ENCODE measurements at regions not wholly inside any gene's neighbourhood (a gene's known extent, or its start where the extent isn't known, plus 50 kb on each side); places are given as distances from the start of the nearest gene placed in this dataset.

DNA sequence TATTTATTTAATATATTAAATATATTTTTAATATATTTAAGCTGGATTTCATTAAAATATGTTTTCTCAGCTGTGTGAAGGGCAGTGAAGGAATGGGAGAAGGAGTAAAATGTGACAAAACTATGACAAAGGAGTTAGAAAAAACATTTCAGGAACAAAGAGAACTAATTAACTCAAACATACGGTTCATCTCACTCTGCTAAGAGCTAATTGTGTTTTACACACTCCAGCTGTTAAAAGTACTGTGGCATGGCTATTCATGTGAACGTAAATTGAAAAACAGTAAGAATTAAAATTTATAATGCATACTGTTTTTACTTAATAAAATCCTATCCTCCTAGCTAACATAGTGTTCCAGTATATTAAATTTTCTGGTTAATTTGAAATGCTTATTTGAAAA is 262.5 kb upstream of the GNAI1 start:
- no peak for DNase-seq

DNA sequence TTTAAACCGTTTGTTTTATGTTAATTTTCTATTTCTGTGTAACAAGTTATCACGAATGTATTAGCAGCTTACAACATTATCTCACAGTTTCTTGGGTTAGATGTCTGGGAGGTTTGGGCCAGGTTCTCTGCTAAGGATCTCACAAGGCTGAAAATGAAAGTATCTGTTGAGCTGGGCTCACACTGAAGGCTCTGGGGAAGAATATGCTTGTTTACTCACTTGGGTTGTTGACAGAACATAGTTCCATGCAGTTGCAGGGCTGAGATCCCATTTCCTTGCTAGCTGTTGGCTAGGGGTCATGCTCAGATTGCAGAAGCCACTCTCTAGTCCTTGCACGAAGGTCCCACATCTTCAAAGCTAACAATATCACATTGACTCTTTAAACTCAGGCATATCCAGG is 266.6 kb upstream of the GNAI1 start:
- no peak for DNase-seq

DNA sequence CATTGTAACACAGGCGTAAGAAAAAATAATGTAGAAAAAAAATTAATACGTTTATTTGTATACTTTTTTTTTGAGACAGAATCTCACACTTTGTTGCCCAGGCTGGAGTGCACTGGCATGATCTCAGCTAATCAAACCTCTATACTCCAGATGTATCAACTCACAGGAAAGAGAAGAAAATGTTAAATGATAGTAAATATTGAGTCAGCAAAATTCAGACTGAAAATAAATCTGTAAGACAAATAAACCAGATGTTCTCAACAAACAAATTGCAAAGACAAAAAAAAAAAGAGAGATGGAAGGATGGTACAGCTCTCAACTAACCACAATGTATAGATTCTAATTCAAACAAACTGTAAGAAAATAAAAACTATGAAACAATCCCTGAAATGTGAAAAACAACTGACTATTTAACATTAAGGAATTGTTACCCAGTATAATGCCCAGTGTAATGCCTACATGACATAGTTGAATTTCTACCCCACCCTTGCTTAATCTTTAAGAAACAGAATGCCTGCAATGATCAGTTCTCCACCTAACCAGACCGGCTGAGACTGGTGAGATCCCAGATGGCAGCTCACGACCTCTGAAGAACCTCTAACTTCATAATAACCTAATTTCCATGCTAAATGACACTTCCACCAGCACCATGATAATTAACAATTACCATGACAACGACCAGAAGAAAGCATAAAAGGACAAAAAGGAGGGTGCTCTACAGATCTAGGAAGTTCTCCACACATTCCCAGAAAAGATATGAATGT is 272.0 kb upstream of the GNAI1 start:
- DNase-seq, result no peak

DNA sequence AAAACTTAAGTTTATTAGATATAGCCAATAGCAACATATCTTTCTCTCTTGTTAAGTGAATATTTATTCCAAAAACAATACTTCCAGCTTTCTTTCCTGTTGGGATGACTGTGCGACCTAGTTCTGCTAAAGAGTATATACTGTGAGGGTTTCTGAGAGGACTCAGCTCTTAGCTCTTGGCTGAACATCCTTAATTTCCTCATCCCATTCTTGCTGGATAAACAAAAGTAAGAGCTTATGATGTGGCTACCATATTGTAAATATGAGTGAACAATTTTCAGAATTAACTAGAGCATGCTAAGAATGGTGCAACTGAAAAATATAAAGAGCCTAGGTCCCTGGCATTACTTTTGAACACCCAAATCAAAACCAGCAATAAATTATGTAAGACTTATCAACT is 279.5 kb upstream of the GNAI1 start:
- no peak for DNase-seq

DNA sequence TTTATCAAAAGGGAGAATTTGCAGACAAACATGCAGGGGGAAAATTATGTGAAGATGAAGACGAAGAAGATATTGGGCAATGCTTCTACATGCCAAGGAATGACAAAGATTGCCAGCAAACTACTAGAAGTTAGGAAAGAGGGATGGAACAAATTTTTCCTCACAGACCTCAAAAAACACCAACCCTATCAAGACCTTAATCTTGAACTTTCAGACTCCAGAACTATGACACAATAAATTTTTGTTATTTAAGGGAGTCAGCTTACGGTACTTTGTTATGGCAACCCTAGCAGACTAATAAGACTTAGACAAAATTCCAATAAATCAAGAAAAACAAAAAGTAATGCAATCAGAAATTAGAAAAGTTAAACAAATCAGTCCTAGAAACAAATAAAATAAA is 280.0 kb upstream of the GNAI1 start:
- DNase-seq, result no peak

DNA sequence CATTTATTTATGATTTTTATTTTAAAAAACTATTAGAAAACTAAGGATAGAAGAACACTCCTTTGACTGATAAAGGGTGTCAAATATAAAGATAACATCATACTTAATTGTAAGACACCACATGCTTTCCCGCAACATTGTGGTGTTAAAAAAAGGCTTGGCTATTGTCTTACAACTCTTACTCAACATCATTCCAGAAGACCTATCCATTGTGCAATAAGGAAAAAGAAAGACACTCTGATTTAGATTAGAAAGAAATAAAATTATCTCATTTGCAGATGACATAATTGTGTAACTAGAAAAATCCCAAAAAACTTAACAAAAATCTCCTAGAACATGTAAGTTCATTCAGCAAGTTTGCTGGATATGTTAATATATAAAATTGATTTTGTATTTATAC is 296.7 kb upstream of the GNAI1 start:
- DNase-seq, result no peak

DNA sequence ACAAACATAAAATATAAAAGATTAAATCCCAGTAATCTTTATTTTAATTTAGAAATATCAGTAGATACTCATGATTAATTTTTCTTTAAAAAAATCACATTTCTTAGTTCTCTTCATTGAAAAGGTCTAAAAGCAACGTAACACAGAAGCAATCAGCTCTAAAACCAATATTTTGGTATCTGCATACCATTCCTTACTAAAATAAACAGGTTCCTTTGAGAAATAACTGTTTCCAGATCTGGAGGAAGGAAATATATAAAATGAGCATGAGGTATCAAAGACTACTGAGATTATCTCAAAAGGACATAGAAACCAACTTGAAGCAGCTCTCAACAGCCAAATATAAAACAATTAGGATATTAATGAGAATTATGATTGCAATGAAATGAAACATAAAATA is 301.0 kb upstream of the GNAI1 start:
- DNase-seq, result no peak

DNA sequence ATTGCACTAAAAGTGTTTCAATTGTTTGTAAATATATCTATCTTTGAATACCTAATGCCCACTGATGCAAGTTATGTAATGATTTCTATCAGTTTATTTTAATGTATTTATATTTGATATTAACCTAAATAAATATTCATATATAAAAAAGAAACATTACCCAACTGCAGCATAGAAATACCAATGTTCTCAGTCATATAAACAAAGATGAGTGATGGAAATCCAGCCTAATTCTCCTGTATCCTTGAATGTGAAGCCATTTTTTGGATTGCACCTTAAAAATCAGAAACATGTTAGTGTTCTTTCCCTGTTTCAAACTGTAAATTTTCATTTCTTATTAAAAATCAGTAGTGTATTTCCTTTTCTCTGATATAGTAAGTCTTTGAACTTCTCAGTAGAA is 305.8 kb upstream of the GNAI1 start:
- no peak for DNase-seq

DNA sequence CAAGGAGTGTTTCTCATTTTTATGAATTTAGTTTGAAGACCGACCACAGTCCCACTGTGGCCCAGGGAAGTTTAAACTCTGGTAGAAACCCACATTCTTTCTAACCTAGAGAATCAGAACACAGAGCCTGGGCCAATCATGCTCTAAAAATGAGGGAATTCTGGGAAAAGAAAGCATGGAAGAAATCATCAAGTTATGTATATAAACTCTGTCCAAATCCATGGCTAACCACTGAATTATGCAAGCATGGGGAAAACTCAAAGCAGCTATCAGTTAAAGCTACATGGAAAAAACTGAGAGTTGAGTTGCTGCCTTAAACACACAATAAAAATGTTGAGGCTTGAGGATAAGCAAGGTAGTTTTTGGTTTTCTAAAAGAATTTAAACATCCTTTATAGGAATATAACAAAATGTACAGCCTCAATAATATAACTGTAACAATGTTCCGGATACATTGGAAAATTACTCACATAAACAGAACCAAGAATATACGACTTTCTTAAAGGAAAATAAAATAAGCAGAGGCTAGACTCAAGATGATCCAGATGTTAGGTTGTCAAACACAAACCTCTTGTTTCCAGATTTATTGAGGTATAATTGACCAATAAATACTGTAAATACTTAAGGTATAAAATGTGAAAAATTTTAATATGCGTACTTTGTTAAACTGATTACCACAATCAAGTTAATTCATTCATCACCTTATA is 311.2 kb upstream of the GNAI1 start:
- no peak for DNase-seq

DNA sequence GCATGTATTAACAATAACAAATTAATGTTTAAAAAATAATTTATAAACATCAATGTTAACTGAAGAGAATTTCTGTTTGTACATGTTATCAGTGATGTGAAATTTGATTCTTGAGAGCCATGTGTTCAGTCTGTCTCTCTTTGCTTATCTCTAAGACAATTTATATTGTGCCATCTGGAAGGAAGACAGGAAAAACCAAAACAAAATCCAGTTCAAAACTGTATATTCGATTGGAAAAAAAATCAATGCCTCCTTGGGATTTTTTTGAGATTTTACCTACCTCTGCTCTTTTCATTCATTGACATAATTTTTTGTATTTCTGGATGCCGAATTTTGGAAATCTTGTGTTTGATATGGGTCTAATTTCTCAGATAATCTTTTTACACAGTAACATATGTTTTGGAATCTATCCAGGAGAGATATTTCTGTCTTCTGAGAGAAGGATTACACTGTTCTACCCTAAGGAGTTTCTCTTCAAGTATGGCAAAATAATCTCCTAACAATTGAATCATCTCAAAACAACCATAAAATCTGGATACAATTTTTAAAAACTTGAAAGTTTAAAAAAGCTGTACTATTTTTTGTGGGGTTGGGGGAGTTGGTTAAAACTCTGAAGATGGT is 311.9 kb upstream of the GNAI1 start:
- DNase-seq, result no peak

DNA sequence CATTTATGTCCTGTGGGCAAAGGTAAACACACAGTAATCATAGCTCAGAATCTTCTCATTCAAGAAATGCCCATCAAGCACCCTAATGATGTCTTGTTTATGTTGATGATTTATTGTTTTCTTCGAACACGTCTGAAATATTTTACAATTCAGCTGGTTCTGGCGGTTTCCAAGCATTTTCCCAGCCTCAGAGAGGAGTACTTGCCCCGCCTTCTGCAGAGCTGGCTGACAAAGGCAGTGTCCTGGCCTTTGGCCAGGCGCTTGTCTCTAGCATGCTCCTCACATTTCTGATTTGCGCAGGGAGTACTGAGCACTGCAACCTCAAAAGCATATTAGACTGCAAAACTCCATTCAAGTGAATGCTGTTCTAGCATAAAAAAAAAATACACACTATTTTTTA is 314.2 kb upstream of the GNAI1 start:
- peak in 31 of 51 donors; percentile 1 to 54 (median 16) for DNase-seq

DNA sequence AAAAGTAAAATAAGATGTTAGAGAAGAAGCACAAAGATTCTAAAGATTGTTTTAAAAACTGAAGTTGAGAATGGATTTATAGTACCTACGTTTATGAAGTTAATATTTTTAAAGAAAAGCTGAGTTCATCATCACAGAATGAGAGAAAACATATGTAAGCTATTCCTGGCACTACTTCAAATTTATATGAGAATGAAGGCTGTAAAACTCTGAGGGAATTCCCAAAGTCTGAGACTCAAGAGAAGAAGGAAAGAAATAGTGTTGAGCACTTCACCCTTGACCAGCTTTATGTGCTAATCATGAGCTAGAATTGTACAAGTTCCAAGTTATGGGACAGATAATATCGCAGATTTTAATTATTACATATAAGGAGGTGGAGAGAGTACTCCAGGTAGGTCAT is 323.7 kb upstream of the GNAI1 start:
- DNase-seq, result no peak

DNA sequence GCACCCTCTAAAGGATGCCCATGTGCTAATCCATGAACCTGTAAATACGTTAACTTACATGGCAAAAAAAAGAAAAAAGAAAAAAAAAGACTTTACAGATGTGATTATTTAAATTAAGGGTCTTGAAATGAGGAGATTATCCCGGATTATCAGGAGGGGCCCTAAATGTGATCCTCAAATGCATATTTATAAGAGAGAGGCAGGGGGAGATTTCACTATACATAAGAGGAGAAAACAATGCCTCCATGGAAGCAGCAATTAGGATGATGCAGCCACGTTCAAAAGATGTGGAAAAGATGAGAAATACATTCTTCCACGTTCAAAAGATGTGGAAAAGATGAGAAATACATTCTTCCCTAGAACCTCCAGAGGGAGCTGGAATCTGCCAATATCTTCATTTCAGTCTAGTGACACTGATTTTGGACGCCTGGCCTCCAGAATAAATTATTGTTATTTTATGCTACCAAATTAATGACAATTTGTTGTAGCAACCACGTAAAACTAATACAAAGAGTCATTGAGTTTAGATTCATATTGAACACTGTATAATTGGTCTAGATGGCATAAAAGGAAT is 328.4 kb upstream of the GNAI1 start:
- DNase-seq, result no peak

DNA sequence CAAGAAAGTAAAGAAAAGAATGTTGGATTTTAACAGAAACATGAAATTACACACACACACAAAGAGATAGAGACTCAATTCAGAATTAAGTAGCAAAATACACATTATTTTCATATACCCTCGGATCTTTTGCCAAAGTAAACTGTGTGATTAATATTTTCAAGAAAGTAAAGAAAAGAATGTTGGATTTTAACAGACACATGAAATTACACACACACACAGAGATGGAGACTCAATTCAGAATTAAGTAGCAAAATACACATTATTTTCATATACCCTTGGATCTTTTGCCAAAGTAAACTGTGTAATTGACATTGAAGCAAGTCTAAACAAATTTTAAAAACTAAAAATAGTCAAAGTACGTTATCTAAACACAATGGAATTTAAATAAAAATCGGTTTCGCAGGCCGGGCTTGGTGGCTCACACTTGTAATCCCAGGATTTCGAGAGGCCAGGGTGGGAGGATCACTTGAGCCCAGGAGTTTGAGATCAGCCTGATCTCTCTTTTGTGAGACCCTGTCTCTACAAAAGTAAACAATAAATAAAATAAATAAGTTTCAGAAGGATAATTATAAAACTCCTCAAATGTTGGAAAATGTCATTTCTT is 337.3 kb upstream of the MAGI2 start:
- no peak for DNase-seq

DNA sequence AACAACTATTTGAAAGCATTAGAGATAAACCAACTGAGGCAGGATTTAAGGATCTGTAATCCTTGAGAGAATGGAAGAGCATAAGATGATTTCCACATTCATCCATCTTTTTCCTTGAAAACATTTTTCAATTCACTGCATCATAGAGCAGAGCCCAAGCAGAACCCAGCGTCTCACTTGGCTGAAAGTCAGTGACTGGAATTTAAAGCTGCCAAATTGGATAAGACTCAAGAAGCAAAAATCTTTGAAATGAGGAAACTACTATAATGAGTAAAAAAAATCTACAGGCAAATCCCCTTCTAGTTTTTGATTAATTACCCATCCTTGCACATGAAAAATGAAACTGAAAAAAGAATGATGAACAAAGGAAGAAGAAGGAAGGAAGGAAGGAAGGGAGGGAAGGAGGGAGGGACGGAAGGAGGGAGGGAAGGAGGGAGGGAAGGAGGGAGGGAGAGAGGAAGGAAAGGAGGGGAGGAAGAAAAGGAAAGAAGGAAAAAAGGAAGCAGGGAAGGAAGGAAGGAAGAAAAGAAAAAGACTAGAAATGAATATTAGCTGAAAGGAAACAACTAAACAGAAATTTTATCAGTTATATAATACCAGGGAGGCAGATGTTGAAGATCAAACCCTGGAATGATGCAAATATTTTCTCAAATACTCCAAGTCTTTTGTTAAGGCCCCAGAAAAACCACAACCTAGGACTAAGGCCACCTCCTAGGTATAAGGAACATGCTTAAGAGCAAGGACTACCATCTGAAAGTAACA is 336.3 kb upstream of the MAGI2 start:
- DNase-seq, result no peak

DNA sequence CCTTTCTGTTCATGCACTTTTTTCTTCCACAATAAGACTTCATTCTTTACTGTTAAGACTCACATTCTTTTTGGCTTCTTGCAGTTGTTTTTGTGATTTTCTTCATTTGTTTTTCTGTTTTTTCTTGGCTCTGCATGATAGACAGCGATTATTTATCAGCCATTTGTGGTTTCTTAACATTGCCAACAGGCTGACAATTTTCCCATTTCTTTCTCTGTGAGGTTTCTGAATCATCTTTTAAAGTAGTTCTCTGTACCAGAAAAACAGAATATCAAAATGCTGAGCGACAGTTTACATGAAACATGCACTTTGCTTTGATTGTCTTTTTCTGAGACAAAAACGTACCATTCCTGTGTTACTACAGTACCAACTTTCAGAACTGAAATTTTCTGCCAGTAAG is 334.2 kb upstream of the MAGI2 start:
- no peak for DNase-seq

DNA sequence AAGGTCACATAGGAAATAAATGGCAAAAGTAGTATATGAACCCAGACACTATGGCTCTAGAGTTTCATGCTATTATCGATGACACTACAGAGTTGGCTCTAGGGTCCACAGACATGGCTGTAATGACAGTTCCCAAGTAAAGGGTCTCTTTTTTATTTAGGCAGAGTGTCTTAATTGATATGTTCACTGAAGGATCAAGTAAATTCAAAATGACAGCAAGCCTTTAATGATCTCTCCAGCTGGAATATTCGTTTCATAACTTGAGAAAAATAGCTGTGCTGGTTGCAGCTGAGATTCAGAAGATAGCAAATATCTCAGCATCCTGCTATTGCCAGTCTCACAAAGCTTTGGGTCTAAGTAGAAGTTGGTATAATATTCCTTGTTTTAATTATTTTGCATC is 333.6 kb upstream of the MAGI2 start:
- DNase-seq, result no peak

DNA sequence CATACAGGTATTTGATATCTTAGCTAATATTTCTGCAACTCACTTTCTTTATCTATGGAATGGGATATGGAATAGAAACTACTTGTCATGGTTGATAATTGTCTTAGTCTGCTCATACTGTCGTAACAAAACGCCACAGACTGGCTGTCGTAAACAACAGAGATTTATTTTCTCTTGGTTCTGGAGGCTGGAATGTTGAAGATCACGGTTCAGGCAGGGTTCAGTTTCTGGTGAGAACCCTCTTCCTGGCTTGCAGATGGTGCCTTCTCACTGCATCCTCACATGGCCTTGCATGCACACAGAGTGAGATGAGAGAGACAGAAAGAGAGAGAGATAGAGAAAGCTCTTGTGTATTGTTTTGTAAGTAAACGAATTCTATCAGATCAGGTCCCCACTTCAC is 332.7 kb upstream of the MAGI2 start:
- DNase-seq, result no peak

DNA sequence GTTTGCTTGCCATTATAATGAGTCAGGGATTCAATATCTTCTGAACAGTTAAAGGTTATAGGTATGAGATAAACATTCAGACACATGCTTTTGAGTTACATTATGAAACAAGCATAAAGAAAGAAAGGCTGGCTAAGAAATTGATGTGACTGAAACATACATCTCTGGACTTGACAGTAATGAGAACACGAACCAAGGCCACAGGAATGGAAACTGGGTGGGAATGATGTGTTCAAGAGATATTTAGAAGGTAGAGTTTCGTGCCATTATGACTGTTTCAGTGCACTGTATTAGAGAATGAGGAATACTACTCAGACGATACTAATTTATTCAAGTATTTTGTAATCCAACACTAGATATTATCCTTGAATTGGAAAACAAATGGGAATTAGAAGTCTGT is 332.1 kb upstream of the MAGI2 start:
- DNase-seq, result no peak

DNA sequence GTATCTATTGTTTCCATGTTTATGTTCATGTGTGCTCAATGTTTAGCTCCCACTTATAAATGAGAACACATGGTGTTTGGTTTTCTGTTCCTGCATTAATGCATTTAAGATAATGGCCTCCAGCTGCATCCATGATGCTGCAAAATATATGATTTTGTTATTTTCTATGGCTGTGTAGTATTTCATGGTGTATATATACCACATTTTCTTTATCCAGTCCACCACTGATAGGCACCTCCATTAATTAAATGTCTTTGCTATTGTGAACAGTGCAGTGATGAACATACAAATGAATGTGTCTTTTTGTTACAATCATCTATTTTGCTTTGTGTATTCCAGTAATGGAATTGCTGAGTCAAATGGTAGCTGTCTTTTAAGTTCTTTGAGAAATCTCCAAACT is 329.4 kb upstream of the MAGI2 start:
- DNase-seq, result no peak

DNA sequence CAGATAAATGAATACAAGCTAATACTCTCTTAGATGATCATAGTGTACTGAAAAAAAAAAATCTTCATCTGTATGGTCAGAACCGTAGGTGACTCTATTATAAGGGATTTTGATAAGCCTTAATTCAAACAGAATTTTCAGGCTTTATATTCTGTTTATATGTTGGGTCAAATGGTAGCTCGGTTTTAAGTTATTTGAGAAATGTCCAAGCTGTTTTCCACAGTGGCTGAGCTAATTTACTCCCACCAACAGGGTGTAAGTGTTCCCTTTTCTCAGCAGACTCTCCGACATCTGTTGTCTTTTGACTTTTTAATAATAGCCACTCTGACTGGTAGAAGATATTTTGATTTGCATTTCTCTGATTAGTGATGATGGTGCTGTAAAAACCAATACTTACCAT is 328.8 kb upstream of the MAGI2 start:
- no peak for DNase-seq

DNA sequence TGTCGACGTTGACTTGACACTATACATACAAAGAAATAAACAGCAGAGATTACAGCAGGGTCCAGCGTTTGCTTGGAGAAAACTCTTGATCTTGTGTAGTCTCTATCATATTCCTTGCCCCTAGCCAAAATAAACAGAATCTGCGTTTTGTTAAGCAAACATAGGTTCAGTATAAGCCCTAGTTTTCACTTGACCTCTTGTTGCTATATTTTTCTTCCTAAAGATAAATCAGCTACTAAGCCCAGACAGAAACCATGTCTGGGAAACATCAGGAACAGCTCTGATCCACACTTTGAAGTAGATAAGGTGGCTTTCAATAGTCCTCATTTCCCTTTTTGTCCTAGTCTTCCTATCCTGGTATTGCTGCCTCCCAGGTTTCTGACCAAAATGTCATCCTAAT is 328.2 kb upstream of the MAGI2 start:
- DNase-seq, result no peak

All from hypothalamus (tissue), 51 donors.